Effector memory CD8-positive, alpha-beta T cell (primary cell): ENCODE measurements at regions not wholly inside any gene's neighbourhood (a gene's known extent, or its start where the extent isn't known, plus 50 kb on each side); places are given as distances from the start of the nearest gene placed in this dataset.

Experiments used
- ATAC-seq: fragments of 150-1000 bp; cut with Tn5 transposase; replicated peaks from 2 replicates; pipeline ENCODE4 v1.10.0; 2021; ENCODE audit warnings: mild to moderate bottlenecking, moderate library complexity
- DNase-seq, 3 experiments: peaks; one replicate each; pipeline ENCODE4 v3.0.0; 2021
- H3K27ac Mint-ChIP-seq, 2 donors: one replicate each; pipeline ENCODE4 v1.8.0; 2022; ENCODE audit warnings: mild to moderate bottlenecking in 2 of 2, mixed read lengths in 2 of 2, moderate library complexity in 2 of 2
- H3K27me3 Mint-ChIP-seq, 2 donors: one replicate each; pipeline ENCODE4 v1.8.0; 2022; ENCODE audit warnings: mixed read lengths in 2 of 2
- H3K36me3 Mint-ChIP-seq: one replicate; pipeline ENCODE4 v1.8.0; 2022; ENCODE audit warnings: mild to moderate bottlenecking, moderate library complexity, mixed read lengths; ENCODE audit not compliant: insufficient read depth
- H3K4me1 Mint-ChIP-seq, 2 donors: one replicate each; pipeline ENCODE4 v1.8.0; 2022; ENCODE audit warnings: low read depth in 2 of 2, mixed read lengths in 2 of 2
- H3K4me3 Mint-ChIP-seq, 2 donors: one replicate each; pipeline ENCODE4 v1.8.0; 2022; ENCODE audit warnings: mild to moderate bottlenecking in 2 of 2, mixed read lengths in 2 of 2, moderate library complexity in 2 of 2
- H3K9me3 Mint-ChIP-seq, 2 donors: one replicate each; pipeline ENCODE4 v1.8.0; 2022; ENCODE audit warnings: mixed read lengths in 2 of 2

GRCh38 chr2:133955169-133955568 lies 298.7 kb upstream of the MGAT5 start:
- no peak for ATAC-seq
- Mint-ChIP-seq H3K4me3 (no peak overlapping the region), H3K4me1 (peaks cover 0 to 1% of the 10 kb centered on the region in 2 donors), H3K36me3 (no peaks in the 10 kb centered on the region), H3K27me3 (peaks cover 23 to 26% of the 10 kb centered on the region in 2 donors), H3K9me3 (no peaks in the 10 kb centered on the region), H3K27ac (no peak overlapping the region)
- DNase-seq: no peak

DNA sequence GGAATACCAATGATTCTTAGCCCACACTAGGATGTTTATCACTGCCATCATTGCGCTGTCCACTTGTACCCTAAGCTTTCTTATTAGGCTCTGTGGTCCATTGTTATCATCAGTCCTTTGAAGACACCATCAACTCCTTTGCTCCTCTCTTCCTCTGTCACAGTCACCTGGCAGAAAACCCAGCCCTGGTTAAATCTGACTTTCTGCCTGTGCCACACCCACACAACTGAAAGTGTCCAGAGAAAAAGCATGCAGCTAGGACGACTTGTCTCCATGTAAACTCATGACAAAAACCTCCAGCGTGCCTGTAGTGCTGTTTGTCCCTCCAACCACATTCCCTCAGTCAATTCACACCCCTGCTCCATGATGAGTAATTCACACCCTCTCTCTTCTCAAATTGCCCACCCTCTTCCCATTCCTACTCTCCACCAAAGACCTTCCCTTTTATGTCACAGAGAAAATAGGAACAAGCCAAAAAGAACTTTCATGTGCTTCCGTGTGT lies 297.4 kb upstream of the MGAT5 start:
- Mint-ChIP-seq H3K36me3 (no peaks in the 10 kb centered on the region), H3K27me3 (peaks cover 23 to 26% of the 10 kb centered on the region in 2 donors), H3K9me3 (no peaks in the 10 kb centered on the region), H3K4me1 (peaks cover 0 to 1% of the 10 kb centered on the region in 2 donors), H3K27ac (no peak overlapping the region), H3K4me3 (no peak overlapping the region)
- ATAC-seq (no peak), DNase-seq (no peak)

GRCh38 chr2:133957724-133958480 lies 296.0 kb upstream of the MGAT5 start:
- Mint-ChIP-seq H3K4me3 (no peak overlapping the region), H3K27ac (no peak overlapping the region), H3K36me3 (no peaks in the 10 kb centered on the region), H3K9me3 (no peaks in the 10 kb centered on the region), H3K4me1 (no peaks in the 10 kb centered on the region), H3K27me3 (peaks cover 35 to 36% of the 10 kb centered on the region in 2 donors)
- no peak for DNase-seq
- no peak for ATAC-seq

- H3K4me3 Mint-ChIP-seq: no peak overlapping the region
- H3K27me3 Mint-ChIP-seq: peaks cover 42 to 47% of the 10 kb centered on the region in 2 donors
- no peaks in the 10 kb centered on the region for H3K4me1 Mint-ChIP-seq
- no peak for DNase-seq
- H3K36me3 Mint-ChIP-seq: no peaks in the 10 kb centered on the region
- no peak overlapping the region for H3K27ac Mint-ChIP-seq
- no peak for ATAC-seq
- no peaks in the 10 kb centered on the region for H3K9me3 Mint-ChIP-seq
These were observed 294.8 kb upstream of the MGAT5 start for GRCh38 chr2:133959066-133959465.

DNA sequence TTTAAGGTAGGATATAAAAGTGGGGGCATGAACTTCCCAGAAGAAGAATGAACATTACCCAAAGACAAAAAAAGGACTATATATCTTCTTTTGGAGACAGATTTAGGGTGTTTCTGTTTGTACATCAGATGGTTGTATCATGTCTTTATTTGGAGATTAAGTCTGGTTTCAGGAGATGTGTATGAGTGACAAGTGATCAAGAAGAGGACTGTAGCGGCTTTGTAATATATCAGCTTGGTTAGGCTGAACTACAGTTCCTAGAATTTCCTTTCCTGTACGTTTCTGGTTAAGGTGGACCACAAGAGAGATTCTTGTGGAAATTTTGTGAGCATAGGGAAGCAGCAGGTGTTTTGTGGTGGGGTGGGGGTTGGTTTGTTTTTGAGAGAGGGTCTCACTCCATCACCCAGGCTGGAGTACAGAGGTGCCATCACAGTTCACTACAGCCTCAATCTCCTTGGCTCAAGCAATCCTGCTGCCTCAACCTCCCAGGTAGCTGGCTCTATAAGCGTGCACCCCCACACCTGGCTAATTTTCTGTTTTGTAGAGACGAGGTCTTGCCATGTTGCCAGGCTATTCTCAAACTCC lies 287.1 kb upstream of the MGAT5 start:
- no peaks in the 10 kb centered on the region for H3K9me3 Mint-ChIP-seq
- DNase-seq (no peak), ATAC-seq (no peak)
- no peaks in the 10 kb centered on the region for H3K4me1 Mint-ChIP-seq
- no peak overlapping the region for H3K4me3 Mint-ChIP-seq
- H3K27me3 Mint-ChIP-seq: peaks cover 28 to 54% of the 10 kb centered on the region in 2 donors
- no peak overlapping the region for H3K27ac Mint-ChIP-seq
- H3K36me3 Mint-ChIP-seq: no peaks in the 10 kb centered on the region

DNA sequence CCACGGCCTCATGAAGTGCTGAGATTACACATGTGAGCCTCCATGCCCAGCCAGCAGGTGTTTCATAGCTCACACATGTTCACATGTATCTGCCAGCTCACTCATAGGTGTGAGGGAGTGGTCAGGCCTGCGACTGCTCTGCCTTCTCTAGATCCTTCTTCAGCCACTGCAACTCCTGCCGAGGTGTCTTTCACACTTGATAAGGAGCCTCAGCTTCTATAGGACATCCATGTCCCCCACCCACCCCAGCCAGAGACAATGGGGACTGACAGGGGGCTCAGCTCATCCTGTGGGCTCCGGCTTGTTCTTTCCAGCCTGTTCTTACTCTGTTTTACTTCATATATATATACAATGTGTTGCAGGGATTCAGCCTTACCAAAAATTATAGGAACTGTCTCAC lies 286.5 kb upstream of the MGAT5 start:
- Mint-ChIP-seq H3K4me1 (no peaks in the 10 kb centered on the region), H3K27ac (no peak overlapping the region), H3K9me3 (no peaks in the 10 kb centered on the region), H3K36me3 (no peaks in the 10 kb centered on the region), H3K27me3 (peaks cover 24 to 49% of the 10 kb centered on the region in 2 donors), H3K4me3 (no peak overlapping the region)
- DNase-seq (no peak), ATAC-seq (no peak)

GRCh38 chr2:133968446-133968845 lies 285.4 kb upstream of the MGAT5 start:
- H3K27me3 Mint-ChIP-seq: peaks cover 13 to 37% of the 10 kb centered on the region in 2 donors
- no peaks in the 10 kb centered on the region for H3K9me3 Mint-ChIP-seq
- H3K4me1 Mint-ChIP-seq: no peaks in the 10 kb centered on the region
- DNase-seq (no peak), ATAC-seq (no peak)
- no peak overlapping the region for H3K4me3 Mint-ChIP-seq
- no peaks in the 10 kb centered on the region for H3K36me3 Mint-ChIP-seq
- no peak overlapping the region for H3K27ac Mint-ChIP-seq

- Mint-ChIP-seq H3K4me1 (no peaks in the 10 kb centered on the region), H3K27me3 (peaks cover 12 to 29% of the 10 kb centered on the region in 2 donors), H3K4me3 (no peak overlapping the region), H3K9me3 (no peaks in the 10 kb centered on the region), H3K36me3 (no peaks in the 10 kb centered on the region), H3K27ac (no peak overlapping the region)
- DNase-seq (no peak), ATAC-seq (no peak)
These were observed 283.2 kb upstream of the MGAT5 start for GRCh38 chr2:133970641-133971040.

- Mint-ChIP-seq H3K4me3 (no peak overlapping the region), H3K9me3 (no peaks in the 10 kb centered on the region), H3K27ac (no peak overlapping the region), H3K36me3 (no peaks in the 10 kb centered on the region), H3K4me1 (no peaks in the 10 kb centered on the region), H3K27me3 (peaks cover 12 to 13% of the 10 kb centered on the region in 2 donors)
- DNase-seq: no peak
- no peak for ATAC-seq
These were observed 281.6 kb upstream of the MGAT5 start for GRCh38 chr2:133972297-133972696.

DNA sequence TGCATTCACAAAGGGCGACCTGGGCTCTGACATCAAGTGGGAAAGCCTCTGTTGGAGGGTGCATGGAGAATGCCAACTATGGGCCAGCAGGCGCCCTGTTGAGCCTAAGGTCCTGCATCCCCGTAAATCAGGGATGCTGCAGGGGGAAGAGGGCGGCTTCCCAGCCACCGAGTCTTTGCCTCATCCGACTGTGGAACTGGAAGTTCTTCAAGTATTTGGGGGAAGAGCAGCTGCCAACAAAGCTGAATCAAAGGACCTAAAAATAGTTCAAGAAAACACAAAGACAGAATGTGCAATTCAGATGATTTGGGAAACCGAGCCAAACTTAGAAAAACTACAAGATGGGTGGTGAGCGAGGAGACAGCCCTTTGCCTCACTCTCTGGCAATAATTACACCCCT lies 281.1 kb upstream of the MGAT5 start:
- Mint-ChIP-seq H3K4me1 (no peaks in the 10 kb centered on the region), H3K27ac (no peak overlapping the region), H3K4me3 (no peak overlapping the region), H3K9me3 (no peaks in the 10 kb centered on the region), H3K27me3 (peaks cover 10 to 12% of the 10 kb centered on the region in 2 donors), H3K36me3 (no peaks in the 10 kb centered on the region)
- no peak for ATAC-seq
- no peak for DNase-seq

DNA sequence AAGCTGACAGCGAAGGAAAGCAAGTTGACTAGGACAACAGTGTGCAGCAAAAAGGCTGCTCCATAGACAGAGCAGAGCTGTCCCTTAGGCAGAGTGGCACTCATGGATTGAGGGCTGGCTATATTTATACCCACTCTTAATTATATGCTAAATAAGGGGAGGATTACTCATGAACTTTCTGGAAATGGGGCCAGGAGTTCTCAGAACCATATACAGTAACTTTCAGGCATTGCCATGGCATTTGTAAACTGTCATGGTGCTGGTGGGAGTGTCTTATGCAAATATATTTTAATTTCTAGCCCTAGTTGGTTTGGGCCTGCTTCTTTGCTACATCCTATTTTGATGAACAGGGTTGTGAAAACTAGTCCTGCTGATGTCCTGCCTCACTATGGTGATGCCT lies 279.5 kb upstream of the MGAT5 start:
- DNase-seq: no peak
- H3K4me3 Mint-ChIP-seq: no peak overlapping the region
- no peak overlapping the region for H3K27ac Mint-ChIP-seq
- H3K27me3 Mint-ChIP-seq: peaks cover 0 to 6% of the 10 kb centered on the region in 2 donors
- no peaks in the 10 kb centered on the region for H3K9me3 Mint-ChIP-seq
- no peaks in the 10 kb centered on the region for H3K36me3 Mint-ChIP-seq
- ATAC-seq: no peak
- no peaks in the 10 kb centered on the region for H3K4me1 Mint-ChIP-seq

DNA sequence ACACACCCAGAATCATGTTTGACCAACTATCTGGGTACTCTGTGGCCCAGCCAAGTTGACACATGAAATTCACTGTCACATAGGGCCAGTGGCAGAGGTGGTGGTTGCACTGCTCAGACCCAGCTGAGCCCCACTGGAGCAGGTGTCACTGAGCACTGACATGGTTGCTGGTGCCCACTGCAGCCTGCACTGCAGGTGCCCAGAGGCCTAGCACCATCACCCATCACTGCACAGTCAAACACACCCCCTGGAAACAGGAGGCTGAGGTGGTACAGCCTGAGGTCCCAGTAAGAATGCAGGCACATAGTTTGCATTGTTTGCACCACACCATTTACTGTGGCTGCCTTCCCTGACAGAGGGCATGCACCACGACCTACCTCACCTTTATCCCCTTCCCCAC lies 278.7 kb upstream of the MGAT5 start:
- Mint-ChIP-seq H3K4me3 (no peak overlapping the region), H3K27ac (no peak overlapping the region), H3K27me3 (peaks cover 0 to 2% of the 10 kb centered on the region in 2 donors), H3K4me1 (no peaks in the 10 kb centered on the region), H3K36me3 (no peaks in the 10 kb centered on the region), H3K9me3 (no peaks in the 10 kb centered on the region)
- ATAC-seq (no peak), DNase-seq (no peak)

DNA sequence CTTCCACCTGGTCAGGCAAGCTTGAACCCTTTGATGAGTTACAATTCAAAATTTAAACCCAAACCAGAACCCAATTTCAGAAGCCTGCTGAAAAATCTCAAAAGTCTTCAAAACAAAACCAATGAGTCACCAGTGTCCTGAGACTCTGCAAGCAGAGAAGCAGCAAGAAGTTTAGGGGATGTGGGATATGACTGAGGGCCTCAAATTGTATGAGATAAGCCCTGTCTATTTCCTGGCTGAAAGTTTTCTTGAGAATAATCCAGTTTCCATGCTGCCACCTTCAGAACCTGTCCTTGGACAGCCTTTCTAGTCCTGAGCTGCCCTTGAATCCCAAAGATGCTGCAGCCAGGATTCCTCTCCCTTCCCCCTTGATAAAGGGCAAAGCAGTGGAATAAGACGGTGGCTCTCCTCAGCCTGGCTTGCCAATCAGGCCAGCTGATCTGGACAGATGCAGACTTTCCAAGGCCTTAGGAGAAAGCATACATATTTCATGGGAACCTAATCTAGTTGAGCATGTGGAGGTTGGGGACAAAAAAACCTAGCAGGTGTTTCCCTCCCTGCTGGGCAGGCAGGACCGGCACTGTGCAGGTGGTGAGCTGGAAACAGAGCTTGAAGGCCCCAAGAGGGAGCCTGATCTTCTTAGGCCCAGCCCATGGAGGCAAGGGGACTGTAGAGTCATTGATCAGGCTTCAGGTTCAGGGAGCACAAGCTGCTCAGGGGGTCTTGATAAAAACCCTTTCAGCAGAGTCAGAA lies 278.0 kb upstream of the MGAT5 start:
- Mint-ChIP-seq H3K4me3 (no peak overlapping the region), H3K36me3 (no peaks in the 10 kb centered on the region), H3K27me3 (no peaks in the 10 kb centered on the region), H3K4me1 (no peaks in the 10 kb centered on the region), H3K27ac (no peak overlapping the region), H3K9me3 (no peaks in the 10 kb centered on the region)
- ATAC-seq (no peak), DNase-seq (no peak)

DNA sequence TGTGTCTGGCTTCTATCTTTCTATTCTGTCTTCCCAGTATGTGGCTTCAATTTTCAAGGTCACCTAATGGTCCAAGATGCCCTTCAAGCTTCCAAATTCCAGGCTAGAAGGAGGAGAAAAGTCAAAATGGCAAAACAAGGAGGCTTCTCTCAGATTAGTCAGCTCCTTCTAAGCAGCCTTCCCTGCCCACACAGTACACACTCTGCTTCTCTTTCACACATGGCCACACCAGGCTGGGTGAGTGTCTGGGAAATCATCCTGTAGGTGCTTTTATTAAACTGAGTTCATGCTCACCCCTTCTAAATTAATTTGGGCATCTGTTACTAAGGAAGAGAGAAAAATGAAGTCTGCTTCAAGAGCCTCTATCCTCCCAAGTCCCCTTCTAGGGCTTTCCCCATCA lies 277.2 kb upstream of the MGAT5 start:
- no peak overlapping the region for H3K4me3 Mint-ChIP-seq
- no peaks in the 10 kb centered on the region for H3K36me3 Mint-ChIP-seq
- no peaks in the 10 kb centered on the region for H3K27me3 Mint-ChIP-seq
- H3K27ac Mint-ChIP-seq: peak overlapping the region in 1 of 2 donors; percentile 38
- no peaks in the 10 kb centered on the region for H3K9me3 Mint-ChIP-seq
- no peak for DNase-seq
- no peak for ATAC-seq
- no peaks in the 10 kb centered on the region for H3K4me1 Mint-ChIP-seq
